GM13976 (cell line): ENCODE measurements at regions not wholly inside any gene's neighbourhood (a gene's known extent, or its start where the extent isn't known, plus 50 kb on each side); places are given as distances from the start of the nearest gene placed in this dataset.
A peak's percentile ranks its signal among the peaks of the same experiment; 100 is the strongest.

Experiments
- DNase-seq: peaks from one replicate; pipeline ENCODE4 v3.0.0; 2012; ENCODE audit warnings: low spot score
- CTCF ChIP-seq: IDR thresholded peaks from 2 replicates; pipeline ENCODE4 v1.5.1; 2012; ENCODE audit warnings: borderline replicate concordance, mild to moderate bottlenecking; ENCODE audit not compliant: insufficient read depth; ENCODE audit errors: extremely low read depth, missing control alignments, control extremely low read depth
- in situ Hi-C: fragments of 300-500 bp; cut with MboI; formaldehyde crosslinking; loops from one replicate; pipeline ENCODE4 v1.12.0; 2022; ENCODE audit warnings: low sequenced_read_pairs, mixed read lengths, inconsistent platforms; ENCODE audit not compliant: unreplicated experiment

- no peak for TF ChIP-seq CTCF
- in situ Hi-C loops, result no loop called here
- no peak for DNase-seq
These were observed 314.9 kb upstream of the NECTIN3 start for GRCh38 chr3:110756705-110757104.

GRCh38 chr3:110758208-110758607, 313.4 kb upstream of the NECTIN3 start:
- TF ChIP-seq CTCF, result no peak
- in situ Hi-C loops, result no loop called here

GRCh38 chr3:110767156-110767555, 304.5 kb upstream of the NECTIN3 start:
- in situ Hi-C loops, result no loop called here
- no peak for TF ChIP-seq CTCF
- DNase-seq, result no peak

More at GRCh38 chr3:110758208-110758607, 313.4 kb upstream of the NECTIN3 start:
- DNase-seq, result no peak

GRCh38 chr3:110767838-110768237, 303.8 kb upstream of the NECTIN3 start:
- no peak for TF ChIP-seq CTCF
- DNase-seq, result peak; percentile 10
- in situ Hi-C loops, result no loop called here

- no peak for DNase-seq
- TF ChIP-seq CTCF, result no peak
These were observed 298.1 kb upstream of the NECTIN3 start for GRCh38 chr3:110773413-110773954.

GRCh38 chr3:110774496-110775265, 296.9 kb upstream of the NECTIN3 start:
- no peak for TF ChIP-seq CTCF
- in situ Hi-C loops, result no loop called here
- no peak for DNase-seq

More at GRCh38 chr3:110773413-110773954, 298.1 kb upstream of the NECTIN3 start:
- in situ Hi-C loops, result no loop called here
